SK-N-SH treated with all-trans-retinoic acid at 6 μM for 48 hours (cell line): ENCODE measurements at regions not wholly inside any gene's neighbourhood (a gene's known extent, or its start where the extent isn't known, plus 50 kb on each side); places are given as distances from the start of the nearest gene placed in this dataset.
A peak's percentile ranks its signal among the peaks of the same experiment; 100 is the strongest.

Experiments
- ATAC-seq: fragments of 200-7000 bp; cut with Tn5 transposase; 3 replicates; pipeline ENCODE4 v1.9.1; 2020; ENCODE audit warnings: mild to moderate bottlenecking, moderate library complexity
- ARNTL ChIP-seq: fragments of 450-650 bp; formaldehyde crosslinking; IDR thresholded peaks from 2 replicates; pipeline ENCODE4 v1.5.0; 2020; ENCODE audit warnings: low read depth, mild to moderate bottlenecking, moderate library complexity, borderline replicate concordance
- BACH2 ChIP-seq: fragments of 250-450 bp; sonication (Bioruptor Pico); IDR thresholded peaks from 2 replicates; pipeline ENCODE4 v1.9.0; 2021; ENCODE audit warnings: mild to moderate bottlenecking, borderline replicate concordance
- CREB5 ChIP-seq: fragments of 250-450 bp; sonication (Bioruptor Pico); IDR thresholded peaks from 2 replicates; pipeline ENCODE4 v1.5.1; 2020; ENCODE audit warnings: low read depth, mild to moderate bottlenecking, moderate library complexity
- CSDC2 ChIP-seq: fragments of 250-450 bp; sonication (Bioruptor Pico); IDR thresholded peaks from 2 replicates; pipeline ENCODE4 v1.5.0; 2020; ENCODE audit warnings: mild to moderate bottlenecking, moderate library complexity
- CSRNP3 ChIP-seq: fragments of 250-450 bp; sonication (Bioruptor Pico); IDR thresholded peaks from 2 replicates; pipeline ENCODE4 v1.5.1; 2021; ENCODE audit warnings: mild to moderate bottlenecking, moderate library complexity
- ESRRG ChIP-seq: fragments of 250-450 bp; sonication (Bioruptor Pico); IDR thresholded peaks from 2 replicates; pipeline ENCODE4 v1.6.1; 2021; ENCODE audit warnings: mild to moderate bottlenecking
- GLIS3 ChIP-seq: fragments of 250-450 bp; sonication (Bioruptor Pico); IDR thresholded peaks from 2 replicates; pipeline ENCODE4 v1.5.0; 2020; ENCODE audit warnings: mild to moderate bottlenecking, moderate library complexity
- ISL1 ChIP-seq: fragments of 250-450 bp; sonication (Bioruptor Pico); IDR thresholded peaks from 2 replicates; pipeline ENCODE4 v2.1.2; 2022; ENCODE audit warnings: mild to moderate bottlenecking, moderate library complexity
- OSR1 ChIP-seq: fragments of 250-450 bp; sonication (Bioruptor Pico); IDR thresholded peaks from 2 replicates; pipeline ENCODE4 v1.8.0; 2022; ENCODE audit warnings: moderate library complexity, mild to moderate bottlenecking, inconsistent platforms
- PPARA ChIP-seq: fragments of 250-450 bp; sonication (Bioruptor Pico); IDR thresholded peaks from 2 replicates; pipeline ENCODE4 v1.5.0; 2020; ENCODE audit warnings: mild to moderate bottlenecking, borderline replicate concordance
- RARB ChIP-seq: fragments of 250-450 bp; sonication (Bioruptor Pico); IDR thresholded peaks from 2 replicates; pipeline ENCODE4 v1.8.0; 2021; ENCODE audit warnings: mild to moderate bottlenecking, moderate library complexity
- SNAI2 ChIP-seq: fragments of 250-450 bp; sonication (Bioruptor Pico); IDR thresholded peaks from 2 replicates; pipeline ENCODE4 v1.5.0; 2020; ENCODE audit warnings: mild to moderate bottlenecking, moderate library complexity
- TCF4 ChIP-seq: fragments of 250-450 bp; sonication (Bioruptor Pico); IDR thresholded peaks from 2 replicates; pipeline ENCODE4 v1.8.0; 2021; ENCODE audit warnings: mild to moderate bottlenecking, moderate library complexity, borderline replicate concordance
- TOX ChIP-seq: fragments of 250-450 bp; sonication (Bioruptor Pico); IDR thresholded peaks from 2 replicates; pipeline ENCODE4 v1.8.0; 2021; ENCODE audit warnings: mild to moderate bottlenecking, moderate library complexity, borderline replicate concordance
- ZC3H10 ChIP-seq: fragments of 250-450 bp; sonication (Bioruptor Pico); IDR thresholded peaks from 2 replicates; pipeline ENCODE4 v1.5.1; 2021; ENCODE audit warnings: mild to moderate bottlenecking, moderate library complexity
- ZFP30 ChIP-seq: fragments of 450-650 bp; formaldehyde crosslinking; IDR thresholded peaks from 2 replicates; pipeline ENCODE4 v1.5.0; 2022; ENCODE audit warnings: mild to moderate bottlenecking, moderate library complexity
- ZNF565 ChIP-seq: fragments of 450-650 bp; formaldehyde crosslinking; conservative IDR thresholded peaks from 2 replicates; pipeline ENCODE4 v1.5.0; 2020; ENCODE audit warnings: low read depth, mild to moderate bottlenecking, moderate library complexity
- ZNF70 ChIP-seq: fragments of 450-650 bp; formaldehyde crosslinking; IDR thresholded peaks from 2 replicates; pipeline ENCODE4 v1.5.0; 2020; ENCODE audit warnings: mild to moderate bottlenecking, moderate library complexity
- ZNF8 ChIP-seq: fragments of 450-650 bp; formaldehyde crosslinking; IDR thresholded peaks from 2 replicates; pipeline ENCODE4 v1.5.0; 2020; ENCODE audit warnings: mild to moderate bottlenecking, moderate library complexity
- TF ChIP-seq, protein P1 (sequence below): fragments of 250-450 bp; sonication (Bioruptor Pico); IDR thresholded peaks from 2 replicates; pipeline ENCODE4 v1.5.0; 2020; ENCODE audit warnings: mild to moderate bottlenecking, moderate library complexity
- TF ChIP-seq, protein P2 (sequence below): fragments of 250-450 bp; sonication (Bioruptor Pico); IDR thresholded peaks from 2 replicates; pipeline ENCODE4 v1.8.0; 2020; ENCODE audit warnings: mild to moderate bottlenecking, moderate library complexity, borderline replicate concordance

DNA sequence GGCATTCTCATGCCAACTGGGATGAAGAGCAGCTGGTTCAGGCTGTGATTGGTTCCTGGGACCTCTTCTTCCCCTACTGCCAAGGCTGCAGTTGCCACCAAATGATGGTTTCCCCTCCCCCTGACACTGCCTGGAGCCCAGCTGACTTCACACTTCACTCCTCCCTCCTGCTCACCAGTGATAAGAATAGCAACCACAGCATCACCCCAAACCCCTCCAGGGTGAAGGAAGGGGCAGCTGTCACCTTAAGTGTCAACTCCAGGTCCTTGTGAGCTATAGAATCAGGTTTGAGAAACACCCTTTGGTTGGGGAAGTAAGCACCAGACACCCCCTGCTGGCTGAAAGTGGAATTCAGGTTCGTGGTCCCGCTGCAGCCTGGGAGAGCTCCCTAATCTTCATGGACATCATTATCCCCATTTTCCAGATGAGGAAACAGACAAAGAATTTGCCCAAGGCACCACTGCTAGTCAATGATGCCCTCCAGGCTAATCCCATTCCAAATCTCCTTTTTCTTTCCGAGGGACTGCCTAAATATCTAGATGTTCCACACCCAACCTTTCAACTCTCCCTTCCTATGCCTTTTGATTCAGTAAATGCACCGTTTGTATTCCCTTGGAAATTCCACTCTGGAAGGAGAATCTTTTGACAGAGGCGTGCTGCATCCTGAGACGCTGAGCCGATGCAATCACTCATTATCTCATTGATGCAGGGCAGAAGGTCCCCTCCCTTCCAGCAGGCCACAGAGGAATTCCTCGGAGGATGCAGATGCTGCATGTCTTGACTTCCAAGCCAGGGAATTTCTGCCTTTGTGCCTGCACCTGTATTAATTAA lies 50.6 kb upstream of the UQCRFS1 start:
- TF ChIP-seq ZNF70 (no peak), ZNF8 (CRISPR knock-in tag) (no peak), SNAI2 (CRISPR knock-in tag) (no peak), ISL1 (CRISPR knock-in tag) (no peak), PPARA (CRISPR knock-in tag) (no peak), TOX (CRISPR knock-in tag) (no peak), GLIS3 (CRISPR knock-in tag) (no peak), CSDC2 (CRISPR knock-in tag) (no peak), OSR1 (no peak), ARNTL (CRISPR knock-in tag) (no peak)
- TF ChIP-seq, protein P1, sequence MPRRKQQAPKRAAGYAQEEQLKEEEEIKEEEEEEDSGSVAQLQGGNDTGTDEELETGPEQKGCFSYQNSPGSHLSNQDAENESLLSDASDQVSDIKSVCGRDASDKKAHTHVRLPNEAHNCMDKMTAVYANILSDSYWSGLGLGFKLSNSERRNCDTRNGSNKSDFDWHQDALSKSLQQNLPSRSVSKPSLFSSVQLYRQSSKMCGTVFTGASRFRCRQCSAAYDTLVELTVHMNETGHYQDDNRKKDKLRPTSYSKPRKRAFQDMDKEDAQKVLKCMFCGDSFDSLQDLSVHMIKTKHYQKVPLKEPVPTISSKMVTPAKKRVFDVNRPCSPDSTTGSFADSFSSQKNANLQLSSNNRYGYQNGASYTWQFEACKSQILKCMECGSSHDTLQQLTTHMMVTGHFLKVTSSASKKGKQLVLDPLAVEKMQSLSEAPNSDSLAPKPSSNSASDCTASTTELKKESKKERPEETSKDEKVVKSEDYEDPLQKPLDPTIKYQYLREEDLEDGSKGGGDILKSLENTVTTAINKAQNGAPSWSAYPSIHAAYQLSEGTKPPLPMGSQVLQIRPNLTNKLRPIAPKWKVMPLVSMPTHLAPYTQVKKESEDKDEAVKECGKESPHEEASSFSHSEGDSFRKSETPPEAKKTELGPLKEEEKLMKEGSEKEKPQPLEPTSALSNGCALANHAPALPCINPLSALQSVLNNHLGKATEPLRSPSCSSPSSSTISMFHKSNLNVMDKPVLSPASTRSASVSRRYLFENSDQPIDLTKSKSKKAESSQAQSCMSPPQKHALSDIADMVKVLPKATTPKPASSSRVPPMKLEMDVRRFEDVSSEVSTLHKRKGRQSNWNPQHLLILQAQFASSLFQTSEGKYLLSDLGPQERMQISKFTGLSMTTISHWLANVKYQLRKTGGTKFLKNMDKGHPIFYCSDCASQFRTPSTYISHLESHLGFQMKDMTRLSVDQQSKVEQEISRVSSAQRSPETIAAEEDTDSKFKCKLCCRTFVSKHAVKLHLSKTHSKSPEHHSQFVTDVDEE = no peak
- peak; percentile 78 for ATAC-seq

DNA sequence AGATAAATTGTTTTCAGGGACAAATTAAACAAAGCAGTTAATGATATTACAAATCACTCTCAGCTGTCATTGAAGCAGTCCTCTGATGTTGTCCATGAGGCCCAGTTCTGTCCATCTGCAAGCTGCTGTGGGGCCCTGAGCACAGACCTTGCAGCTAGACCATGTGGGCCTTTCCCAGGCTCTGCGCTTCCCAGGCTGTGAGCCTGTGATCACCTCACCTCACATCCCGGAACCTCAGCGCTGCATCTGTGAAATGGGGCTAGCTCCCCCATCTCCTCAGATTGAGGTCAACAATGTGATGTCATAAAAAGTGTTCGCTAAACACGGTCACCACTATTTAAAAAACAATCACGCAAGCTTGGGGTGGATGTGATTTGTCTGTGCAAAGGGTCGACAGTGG lies 51.9 kb upstream of the UQCRFS1 start:
- ATAC-seq = no peak
- TF ChIP-seq ZC3H10 (CRISPR knock-in tag) = no peak
- no peak for TF ChIP-seq ISL1 (CRISPR knock-in tag)
- TF ChIP-seq CSRNP3 (CRISPR knock-in tag) = no peak
- TF ChIP-seq GLIS3 (CRISPR knock-in tag) = no peak
- TF ChIP-seq ZNF70 = no peak
- TF ChIP-seq, protein P1 = no peak
- no peak for TF ChIP-seq TOX (CRISPR knock-in tag)
- TF ChIP-seq TCF4 = no peak
- no peak for TF ChIP-seq ESRRG

DNA sequence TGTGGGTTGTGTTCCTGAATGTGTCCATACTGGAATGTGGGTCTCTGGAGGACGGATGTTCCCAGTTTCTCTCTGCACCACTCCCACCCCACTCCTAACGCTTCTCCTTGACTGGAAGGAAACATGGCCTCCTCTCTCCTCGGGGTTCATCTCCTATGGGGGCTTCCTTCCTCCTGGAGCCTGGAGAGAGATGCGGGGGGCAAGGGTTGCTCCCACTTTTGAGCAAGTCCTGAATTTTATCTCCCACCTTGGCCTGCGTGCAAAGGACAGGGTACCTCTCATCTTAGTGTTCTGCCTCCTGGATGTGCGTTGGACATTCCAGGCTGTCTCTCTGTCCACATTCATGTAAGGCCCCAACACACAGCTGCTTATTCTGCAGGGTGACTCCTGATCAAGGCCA lies 52.5 kb upstream of the UQCRFS1 start:
- no peak for ATAC-seq
- TF ChIP-seq, protein P1 = no peak
- no peak for TF ChIP-seq PPARA (CRISPR knock-in tag)
- TF ChIP-seq OSR1 = no peak
- no peak for TF ChIP-seq SNAI2 (CRISPR knock-in tag)
- no peak for TF ChIP-seq BACH2
- TF ChIP-seq ZNF565 (CRISPR knock-in tag) = no peak
- TF ChIP-seq TOX (CRISPR knock-in tag) = no peak
- no peak for TF ChIP-seq ZFP30
- no peak for TF ChIP-seq ZNF8 (CRISPR knock-in tag)
- TF ChIP-seq RARB (CRISPR knock-in tag) = no peak
- TF ChIP-seq ARNTL (CRISPR knock-in tag) = no peak
- TF ChIP-seq, protein P2, sequence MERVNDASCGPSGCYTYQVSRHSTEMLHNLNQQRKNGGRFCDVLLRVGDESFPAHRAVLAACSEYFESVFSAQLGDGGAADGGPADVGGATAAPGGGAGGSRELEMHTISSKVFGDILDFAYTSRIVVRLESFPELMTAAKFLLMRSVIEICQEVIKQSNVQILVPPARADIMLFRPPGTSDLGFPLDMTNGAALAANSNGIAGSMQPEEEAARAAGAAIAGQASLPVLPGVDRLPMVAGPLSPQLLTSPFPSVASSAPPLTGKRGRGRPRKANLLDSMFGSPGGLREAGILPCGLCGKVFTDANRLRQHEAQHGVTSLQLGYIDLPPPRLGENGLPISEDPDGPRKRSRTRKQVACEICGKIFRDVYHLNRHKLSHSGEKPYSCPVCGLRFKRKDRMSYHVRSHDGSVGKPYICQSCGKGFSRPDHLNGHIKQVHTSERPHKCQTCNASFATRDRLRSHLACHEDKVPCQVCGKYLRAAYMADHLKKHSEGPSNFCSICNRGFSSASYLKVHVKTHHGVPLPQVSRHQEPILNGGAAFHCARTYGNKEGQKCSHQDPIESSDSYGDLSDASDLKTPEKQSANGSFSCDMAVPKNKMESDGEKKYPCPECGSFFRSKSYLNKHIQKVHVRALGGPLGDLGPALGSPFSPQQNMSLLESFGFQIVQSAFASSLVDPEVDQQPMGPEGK (CRISPR knock-in tag) = no peak
- TF ChIP-seq ZC3H10 (CRISPR knock-in tag) = no peak
- no peak for TF ChIP-seq CSRNP3 (CRISPR knock-in tag)
- TF ChIP-seq CSDC2 (CRISPR knock-in tag) = no peak
- no peak for TF ChIP-seq GLIS3 (CRISPR knock-in tag)
- TF ChIP-seq CREB5 (CRISPR knock-in tag) = no peak
- TF ChIP-seq ESRRG = no peak
- no peak for TF ChIP-seq TCF4
